Vagina (tissue), 2 donors: ENCODE measurements at regions not wholly inside any gene's neighbourhood (a gene's known extent, or its start where the extent isn't known, plus 50 kb on each side); places are given as distances from the start of the nearest gene placed in this dataset.

Experiments
- CTCF ChIP-seq, 3 experiments: fragments of 450-650 bp in 2 of 3; fragments of 200-600 bp in 1 of 3; sonication (generic) in 1 of 3; IDR thresholded peaks; one replicate each; pipeline ENCODE4 v1.5.1; 2017 to 2019; ENCODE audit warnings: antibody characterized with exemption in 3 of 3, mild to moderate bottlenecking in 2 of 3, moderate library complexity in 2 of 3
- POLR2A ChIP-seq, 2 donors: fragments of 450-650 bp; IDR thresholded peaks; one replicate each; pipeline ENCODE4 v1.6.1; 2017; ENCODE audit warnings: antibody characterized with exemption in 2 of 2, mild to moderate bottlenecking in 2 of 2, moderate library complexity in 2 of 2
- POLR2AphosphoS5 ChIP-seq, 2 donors: sonication (generic); formaldehyde crosslinking; IDR thresholded peaks; one replicate each; pipeline ENCODE4 v1.9.0; 2017; ENCODE audit warnings: antibody characterized with exemption in 2 of 2, mild to moderate bottlenecking in 2 of 2, low read depth in 1 of 2; ENCODE audit not compliant: insufficient read depth in 1 of 2

GRCh38 chr2:14952400-14952963 is 320.0 kb downstream of the LRATD1 start:
- TF ChIP-seq POLR2AphosphoS5 (IDR thresholded peaks at IDR 0.05; ENCODE audit: insufficient read depth in 1 of 2, low read depth in 1 of 2) = no peak
- TF ChIP-seq CTCF (IDR thresholded peaks at IDR 0.05) = no peak
- TF ChIP-seq POLR2A (IDR thresholded peaks at IDR 0.05) = no peak
